GM23338 (cell line): ENCODE measurements at regions not wholly inside any gene's neighbourhood (a gene's known extent, or its start where the extent isn't known, plus 50 kb on each side); places are given as distances from the start of the nearest gene placed in this dataset.
"Not testable (repeated sequence)": the region's sequence is repeated elsewhere in the genome, so short reads cannot be mapped to it uniquely, and the experiment has no call there.

Source experiments
- ATAC-seq: fragments of 200-7000 bp; cut with Tn5 transposase; 3 replicates; pipeline ENCODE4 v1.9.1; 2020
- DNase-seq: peaks from one replicate; pipeline ENCODE4 v3.0.0-alpha.2; 2015; ENCODE audit warnings: low spot score
- H2AFZ ChIP-seq: fragments of 200-600 bp; sonication (generic); 2 replicates; pipeline ENCODE4 v1.8.0; 2016; ENCODE audit warnings: antibody characterized with exemption, mild to moderate bottlenecking, moderate library complexity
- H3F3A ChIP-seq: fragments of 200-600 bp; sonication (generic); replicated peaks from 2 replicates; pipeline ENCODE4 v1.8.0; 2017; ENCODE audit warnings: antibody characterized with exemption, mixed run types, low read depth
- H3K27ac ChIP-seq: fragments of 200-600 bp; sonication (generic); 2 replicates; pipeline ENCODE4 v1.6.1; 2016; ENCODE audit warnings: low read depth
- H3K27me3 ChIP-seq: fragments of 200-600 bp; sonication (generic); 2 replicates; pipeline ENCODE4 v1.8.0; 2016; ENCODE audit warnings: mild to moderate bottlenecking, mixed run types, moderate library complexity; ENCODE audit not compliant: insufficient read depth
- H3K36me3 ChIP-seq: fragments of 200-600 bp; sonication (generic); 2 replicates; pipeline ENCODE4 v1.8.0; 2016; ENCODE audit warnings: mild to moderate bottlenecking; ENCODE audit not compliant: insufficient read depth
- H3K4me1 ChIP-seq: fragments of 200-600 bp; sonication (generic); 2 replicates; pipeline ENCODE4 v1.8.0; 2016; ENCODE audit warnings: mild to moderate bottlenecking, moderate library complexity; ENCODE audit not compliant: insufficient read depth
- H3K4me2 ChIP-seq: fragments of 200-600 bp; sonication (generic); 2 replicates; pipeline ENCODE4 v1.7.1; 2017; ENCODE audit warnings: mixed run types
- H3K4me3 ChIP-seq: fragments of 200-600 bp; sonication (generic); 2 replicates; pipeline ENCODE4 v1.6.1; 2016; ENCODE audit warnings: mixed run types
- H3K79me2 ChIP-seq: fragments of 200-600 bp; sonication (generic); replicated peaks from 2 replicates; pipeline ENCODE4 v1.8.0; 2017; ENCODE audit warnings: mild to moderate bottlenecking; ENCODE audit not compliant: insufficient read depth
- H3K9me2 ChIP-seq: fragments of 200-600 bp; sonication (generic); 2 replicates; pipeline ENCODE4 v1.8.0; 2017; ENCODE audit not compliant: insufficient read depth
- H4K20me1 ChIP-seq: fragments of 200-600 bp; sonication (generic); replicated peaks from 2 replicates; pipeline ENCODE4 v1.8.0; 2017; ENCODE audit warnings: mild to moderate bottlenecking; ENCODE audit not compliant: insufficient read depth
- H3K27ac Mint-ChIP-seq: 2 replicates; pipeline ENCODE4 v1.8.0; 2020; ENCODE audit warnings: inconsistent platforms, mild to moderate bottlenecking, moderate library complexity, mixed read lengths
- H3K27me3 Mint-ChIP-seq: 3 replicates; pipeline ENCODE4 v1.8.0; 2022; ENCODE audit warnings: low read depth, mild to moderate bottlenecking, moderate library complexity, mixed read lengths, inconsistent platforms; ENCODE audit not compliant: insufficient read depth, poor library complexity
- H3K36me3 Mint-ChIP-seq: 3 replicates; pipeline ENCODE4 v1.8.0; 2021; ENCODE audit warnings: low read depth, mild to moderate bottlenecking, inconsistent platforms, moderate library complexity, mixed read lengths
- H3K4me1 Mint-ChIP-seq: 3 replicates; pipeline ENCODE4 v1.8.0; 2020; ENCODE audit warnings: mild to moderate bottlenecking, inconsistent platforms, mixed read lengths
- H3K4me3 Mint-ChIP-seq: 3 replicates; pipeline ENCODE4 v1.8.0; 2021; ENCODE audit warnings: moderate library complexity, mild to moderate bottlenecking, inconsistent platforms, mixed read lengths
- H3K9me3 Mint-ChIP-seq: 3 replicates; pipeline ENCODE4 v1.8.0; 2020; ENCODE audit warnings: moderate library complexity, mild to moderate bottlenecking, inconsistent platforms, mixed read lengths
- CREB1 ChIP-seq: fragments of 250-450 bp; sonication (Bioruptor Pico); IDR thresholded peaks from 2 replicates; pipeline ENCODE4 v1.5.0; 2020; ENCODE audit warnings: low read depth, mild to moderate bottlenecking, moderate library complexity
- CTCF ChIP-seq, 2 experiments: fragments of 200-600 bp in 1 of 2; sonication (generic) in 1 of 2; conservative IDR thresholded peaks; 2 replicates each; pipeline versions ENCODE4 v1.5.1 to v1.6.1; 2016 to 2017; ENCODE audit warnings: antibody characterized with exemption in 2 of 2, low read depth in 2 of 2, mild to moderate bottlenecking in 2 of 2, moderate library complexity in 1 of 2
- EZH2 ChIP-seq: fragments of 200-600 bp; sonication (generic); IDR thresholded peaks from one replicate; pipeline ENCODE4 v1.8.0; 2017; ENCODE audit warnings: antibody characterized with exemption, mild to moderate bottlenecking, low read depth; ENCODE audit not compliant: unreplicated experiment
- JUNB ChIP-seq: IDR thresholded peaks from one replicate; pipeline ENCODE4 v1.6.1; 2016; ENCODE audit warnings: antibody characterized with exemption; ENCODE audit not compliant: unreplicated experiment
- NANOG ChIP-seq: IDR thresholded peaks from 2 replicates; pipeline ENCODE4 v1.6.1; 2016; ENCODE audit warnings: antibody characterized with exemption, borderline replicate concordance
- STAT1 ChIP-seq: IDR thresholded peaks from one replicate; pipeline ENCODE4 v1.6.1; 2016; ENCODE audit warnings: antibody characterized with exemption; ENCODE audit not compliant: unreplicated experiment
- ZNF331 ChIP-seq: fragments of 250-450 bp; sonication (Bioruptor Pico); IDR thresholded peaks from 2 replicates; pipeline ENCODE4 v1.5.0; 2020; ENCODE audit warnings: low read depth, mild to moderate bottlenecking, moderate library complexity
- TF ChIP-seq, protein P1 (sequence below): IDR thresholded peaks from 2 replicates; pipeline ENCODE4 v1.6.1; 2016; ENCODE audit warnings: antibody characterized with exemption

DNA sequence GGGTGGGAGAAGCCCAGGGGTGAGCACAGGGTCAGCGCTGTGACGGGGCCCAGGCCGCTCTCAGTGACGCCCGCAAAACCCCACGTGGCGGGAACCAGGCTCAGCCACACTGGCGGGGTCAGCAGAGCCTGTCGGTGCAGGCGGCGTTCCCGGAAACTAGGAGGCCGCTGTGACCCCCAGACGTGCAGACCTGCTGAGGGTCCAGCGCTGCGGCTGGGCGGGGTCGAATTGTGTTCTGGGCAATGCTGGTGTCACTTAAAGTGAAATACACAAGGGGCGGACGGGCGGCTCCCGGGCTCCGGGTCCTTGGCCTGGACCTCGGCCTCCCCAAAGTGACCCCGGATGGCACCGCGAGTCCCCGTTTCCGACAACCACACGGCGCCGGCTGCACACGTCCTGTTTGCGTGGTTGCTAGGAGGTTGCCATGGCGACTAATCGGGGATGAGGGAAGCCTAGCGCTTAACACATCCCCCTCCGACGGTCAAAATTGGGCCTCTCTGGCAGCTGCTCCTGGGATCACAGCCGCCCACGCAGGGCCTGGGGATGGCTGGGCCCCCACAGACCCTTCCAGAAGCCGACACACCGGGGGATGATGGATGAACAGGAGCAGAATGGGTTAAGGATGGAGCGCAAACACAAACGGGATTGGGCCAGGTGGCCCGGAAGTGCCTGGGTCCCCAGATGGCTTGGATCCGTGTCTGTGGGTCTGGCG, 81.7 kb upstream of the PRR5 start:
- no peaks in the 10 kb centered on the region for H3K36me3 ChIP-seq
- H3K27me3 Mint-ChIP-seq, result peaks cover 19% of the 10 kb centered on the region
- H2AFZ ChIP-seq, result peak overlapping the region; percentile 85
- H3K9me2 ChIP-seq, result no peaks in the 10 kb centered on the region
- H3K9me3 Mint-ChIP-seq, result peaks cover 2% of the 10 kb centered on the region; the same call in 1 of the 3 replicates
- H4K20me1 ChIP-seq, result no peaks in the 10 kb centered on the region
- H3K79me2 ChIP-seq, result no peaks in the 10 kb centered on the region
- TF ChIP-seq JUNB (no peak), NANOG (no peak), EZH2 (no peak), ZNF331 (CRISPR knock-in tag) (no peak), STAT1 (no peak), CTCF (conservative IDR thresholded peaks at IDR 0.05; ENCODE audit: low read depth in 2 of 2) (no peak), CREB1 (CRISPR knock-in tag) (peak; percentile 13; the same call in 1 of the 2 replicates)
- TF ChIP-seq, protein P1, sequence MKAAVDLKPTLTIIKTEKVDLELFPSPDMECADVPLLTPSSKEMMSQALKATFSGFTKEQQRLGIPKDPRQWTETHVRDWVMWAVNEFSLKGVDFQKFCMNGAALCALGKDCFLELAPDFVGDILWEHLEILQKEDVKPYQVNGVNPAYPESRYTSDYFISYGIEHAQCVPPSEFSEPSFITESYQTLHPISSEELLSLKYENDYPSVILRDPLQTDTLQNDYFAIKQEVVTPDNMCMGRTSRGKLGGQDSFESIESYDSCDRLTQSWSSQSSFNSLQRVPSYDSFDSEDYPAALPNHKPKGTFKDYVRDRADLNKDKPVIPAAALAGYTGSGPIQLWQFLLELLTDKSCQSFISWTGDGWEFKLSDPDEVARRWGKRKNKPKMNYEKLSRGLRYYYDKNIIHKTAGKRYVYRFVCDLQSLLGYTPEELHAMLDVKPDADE, result no peak
- peak; percentile 97 for DNase-seq
- 0 out of 2 replicates have a peak, but pooled peaks cover 4% of the 10 kb centered on the region for H3F3A ChIP-seq
- peak; percentile 66 for ATAC-seq
- H3K4me1 ChIP-seq, result no peaks in the 10 kb centered on the region
- H3K4me3 ChIP-seq, result peak overlapping the region; percentile 36; the same call in 1 of the 2 replicates
- H3K27ac ChIP-seq, result no peak overlapping the region
- no peaks in the 10 kb centered on the region; the same call in 2 of the 3 replicates for H3K36me3 Mint-ChIP-seq
- H3K4me2 ChIP-seq, result peak overlapping the region; percentile 60; the same call in 1 of the 2 replicates
- no peak overlapping the region for H3K27ac Mint-ChIP-seq
- H3K4me3 Mint-ChIP-seq, result no peak overlapping the region
- peaks cover 4% of the 10 kb centered on the region; the same call in 1 of the 2 replicates for H3K27me3 ChIP-seq
- no peaks in the 10 kb centered on the region; the same call in 2 of the 3 replicates for H3K4me1 Mint-ChIP-seq

DNA sequence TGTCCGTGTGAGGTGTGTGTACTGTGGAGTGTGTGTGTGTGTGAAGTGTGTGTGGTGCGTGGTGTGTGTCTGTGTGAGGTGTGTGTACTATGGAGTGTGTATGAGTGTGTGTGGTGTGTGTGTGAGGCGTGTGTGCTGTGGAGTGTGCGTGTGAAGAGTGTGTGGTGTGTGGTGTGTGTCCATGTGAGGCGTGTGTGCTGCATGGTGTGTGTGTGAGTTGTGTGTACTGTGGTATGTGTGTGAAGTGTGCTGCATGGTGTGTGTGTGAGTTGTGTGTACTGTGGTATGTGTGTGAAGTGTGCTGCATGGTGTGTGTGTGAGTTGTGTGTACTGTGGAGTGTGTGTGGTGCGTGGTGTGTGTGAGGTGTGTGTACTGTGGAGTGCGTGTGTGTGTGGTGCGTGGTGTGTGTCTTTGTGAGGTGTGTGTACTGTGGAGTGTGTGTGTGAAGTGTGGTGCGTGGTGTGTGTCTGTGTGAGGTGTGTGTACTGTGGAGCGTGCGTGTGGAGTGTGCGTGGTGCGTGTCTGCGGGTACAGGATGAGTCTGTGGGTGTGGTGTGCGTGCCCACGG, 82.4 kb upstream of the PRR5 start:
- ATAC-seq, result not testable (repeated sequence)

GRCh38 chr22:44618910-44619309, 83.1 kb upstream of the PRR5 start:
- not testable (repeated sequence) for H3K4me3 Mint-ChIP-seq, H3K4me1 Mint-ChIP-seq, H3F3A ChIP-seq, H3K27ac Mint-ChIP-seq, H3K36me3 Mint-ChIP-seq, H3K4me1 ChIP-seq, H3K79me2 ChIP-seq, H4K20me1 ChIP-seq, H3K27ac ChIP-seq, H3K4me2 ChIP-seq, ATAC-seq, DNase-seq, H3K27me3 ChIP-seq, H3K9me2 ChIP-seq, H3K4me3 ChIP-seq, H2AFZ ChIP-seq, H3K36me3 ChIP-seq
- H3K27me3 Mint-ChIP-seq, result peaks cover 12% of the 10 kb centered on the region
- peaks cover 13% of the 10 kb centered on the region for H3K9me3 Mint-ChIP-seq

More for the DNA sequence above, 82.4 kb upstream of the PRR5 start:
- H3K79me2 ChIP-seq, H3K9me3 Mint-ChIP-seq, H3K4me3 Mint-ChIP-seq, H3K27ac ChIP-seq, H3K4me1 Mint-ChIP-seq, H3K36me3 ChIP-seq, DNase-seq, H3K4me2 ChIP-seq, H3K36me3 Mint-ChIP-seq, H4K20me1 ChIP-seq, H3K27ac Mint-ChIP-seq, H3K4me1 ChIP-seq, H3K27me3 ChIP-seq, H3F3A ChIP-seq, H3K4me3 ChIP-seq, H3K9me2 ChIP-seq: not testable (repeated sequence)
- peak overlapping the region; percentile 85; the same call in 1 of the 2 replicates for H2AFZ ChIP-seq
- peaks cover 18% of the 10 kb centered on the region for H3K27me3 Mint-ChIP-seq
